HepG2 (cell line): ENCODE measurements at regions not wholly inside any gene's neighbourhood (a gene's known extent, or its start where the extent isn't known, plus 50 kb on each side); places are given as distances from the start of the nearest gene placed in this dataset.

Experiments used
- FOXO1 ChIP-seq: sonication (generic); formaldehyde crosslinking; IDR thresholded peaks from 2 replicates; pipeline ENCODE4 v1.4.0; 2020; ENCODE audit warnings: missing genetic modification reagents
- FOXP1 ChIP-seq, 2 experiments: fragments of 450-650 bp in 1 of 2; IDR thresholded peaks; 2 replicates each; pipeline ENCODE4 v1.6.1; 2017 to 2018; ENCODE audit warnings: antibody characterized with exemption in 1 of 2
- HMGXB4 ChIP-seq, 2 experiments: sonication (generic) in 1 of 2; formaldehyde crosslinking in 1 of 2; IDR thresholded peaks; 2 replicates each; pipeline versions ENCODE4 v1.4.0 to v1.6.1; 2018 to 2020; ENCODE audit warnings: missing genetic modification reagents in 2 of 2, borderline replicate concordance in 1 of 2, low read depth in 1 of 2, mild to moderate bottlenecking in 1 of 2, missing biosample characterization in 1 of 2
- KAT8 ChIP-seq: IDR thresholded peaks from 2 replicates; pipeline ENCODE4 v1.6.1; 2016; ENCODE audit warnings: missing genetic modification reagents, missing compliant biosample characterization
- MATR3 ChIP-seq: sonication (generic); formaldehyde crosslinking; IDR thresholded peaks from 2 replicates; pipeline ENCODE4 v1.4.0; 2020; ENCODE audit warnings: missing genetic modification reagents
- NAIF1 ChIP-seq: sonication (generic); formaldehyde crosslinking; IDR thresholded peaks from 2 replicates; pipeline ENCODE4 v1.5.0; 2020; ENCODE audit warnings: mild to moderate bottlenecking, missing genetic modification reagents, borderline replicate concordance
- NCOA5 ChIP-seq: sonication (generic); formaldehyde crosslinking; IDR thresholded peaks from 2 replicates; pipeline ENCODE4 v1.4.0; 2020; ENCODE audit warnings: missing genetic modification reagents
- SP1 ChIP-seq, 2 experiments: fragments of 450-650 bp in 1 of 2; sonication (generic) in 1 of 2; formaldehyde crosslinking in 1 of 2; IDR thresholded peaks; 2 replicates each; pipeline versions ENCODE4 v1.4.0 to v1.6.1; 2016 to 2020; ENCODE audit warnings: missing genetic modification reagents in 1 of 2
- STAT5B ChIP-seq: sonication (generic); formaldehyde crosslinking; IDR thresholded peaks from 2 replicates; pipeline ENCODE4 v1.4.0; 2020; ENCODE audit warnings: missing genetic modification reagents
- ZNF407 ChIP-seq: sonication (generic); formaldehyde crosslinking; IDR thresholded peaks from one replicate; pipeline ENCODE4 v1.5.1; 2020; ENCODE audit warnings: mild to moderate bottlenecking, missing genetic modification reagents; ENCODE audit errors: not compliant biosample characterization
- ZNF512B ChIP-seq: sonication (generic); formaldehyde crosslinking; IDR thresholded peaks from 2 replicates; pipeline ENCODE4 v1.5.1; 2020; ENCODE audit warnings: missing genetic modification reagents, mild to moderate bottlenecking, borderline replicate concordance
- ZNF639 ChIP-seq: conservative IDR thresholded peaks from 2 replicates; pipeline ENCODE4 v1.6.1; 2018; ENCODE audit warnings: missing genetic modification reagents
- ZNF737 ChIP-seq: sonication (generic); formaldehyde crosslinking; IDR thresholded peaks from 2 replicates; pipeline ENCODE4 v1.5.0; 2020; ENCODE audit warnings: missing genetic modification reagents, mild to moderate bottlenecking, borderline replicate concordance
- ZNF775 ChIP-seq: sonication (generic); formaldehyde crosslinking; IDR thresholded peaks from 2 replicates; pipeline ENCODE4 v1.4.0; 2020; ENCODE audit warnings: missing genetic modification reagents, mild to moderate bottlenecking, moderate library complexity, borderline replicate concordance

GRCh38 chr7:130899638-130900401 is 165.8 kb upstream of the KLF14 start (continued):
- TF ChIP-seq ZNF512B (CRISPR knock-in tag) (peak; percentile 82; the same call in 1 of the 2 replicates), ZNF407 (no peak), ZNF639 (CRISPR knock-in tag) (no peak), FOXP1 (IDR thresholded peaks at IDR 0.05) (no peak), FOXP1 (CRISPR knock-in tag; IDR thresholded peaks at IDR 0.05) (peak; percentile 78), MATR3 (CRISPR knock-in tag) (no peak), HMGXB4 (CRISPR knock-in tag; IDR thresholded peaks at IDR 0.05; ENCODE audit: borderline replicate concordance in 1 of 2, low read depth in 1 of 2) (peak; percentile 35 to 68; a peak in 1 of 4 replicates), ZNF737 (CRISPR knock-in tag) (no peak), KAT8 (CRISPR knock-in tag) (peak; percentile 84), FOXO1 (CRISPR knock-in tag) (peak; percentile 77), NCOA5 (CRISPR knock-in tag) (no peak), STAT5B (CRISPR knock-in tag) (no peak), SP1 (IDR thresholded peaks at IDR 0.05) (no peak), SP1 (CRISPR knock-in tag; IDR thresholded peaks at IDR 0.05) (no peak), ZNF775 (no peak), NAIF1 (no peak)
